ENCODE measurements at regions not wholly inside any gene's neighbourhood (a gene's known extent, or its start where the extent isn't known, plus 50 kb on each side); places are given as distances from the start of the nearest gene placed in this dataset.

DNA sequence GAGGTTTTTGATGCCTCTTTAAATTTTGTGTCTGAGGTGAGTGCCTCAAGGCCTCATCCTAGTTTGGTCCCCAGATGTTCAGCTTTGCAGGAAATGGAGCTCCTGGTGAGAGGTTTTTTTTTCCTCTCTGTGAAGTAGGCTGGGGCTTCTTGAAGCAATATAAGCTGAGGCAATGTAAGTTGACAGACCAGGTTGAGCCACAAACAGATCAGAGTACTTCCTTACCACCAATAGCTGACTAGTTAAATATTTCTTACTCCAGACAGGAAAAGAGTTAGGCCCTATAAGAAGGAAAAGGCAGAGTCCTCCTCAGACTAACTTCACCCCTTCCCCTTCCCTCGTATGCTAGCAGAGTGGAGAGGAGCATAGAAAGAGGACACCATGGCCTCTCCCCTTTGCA, 341.0 kb downstream of the LMO4 start:
- TF ChIP-seq, protein P1, sequence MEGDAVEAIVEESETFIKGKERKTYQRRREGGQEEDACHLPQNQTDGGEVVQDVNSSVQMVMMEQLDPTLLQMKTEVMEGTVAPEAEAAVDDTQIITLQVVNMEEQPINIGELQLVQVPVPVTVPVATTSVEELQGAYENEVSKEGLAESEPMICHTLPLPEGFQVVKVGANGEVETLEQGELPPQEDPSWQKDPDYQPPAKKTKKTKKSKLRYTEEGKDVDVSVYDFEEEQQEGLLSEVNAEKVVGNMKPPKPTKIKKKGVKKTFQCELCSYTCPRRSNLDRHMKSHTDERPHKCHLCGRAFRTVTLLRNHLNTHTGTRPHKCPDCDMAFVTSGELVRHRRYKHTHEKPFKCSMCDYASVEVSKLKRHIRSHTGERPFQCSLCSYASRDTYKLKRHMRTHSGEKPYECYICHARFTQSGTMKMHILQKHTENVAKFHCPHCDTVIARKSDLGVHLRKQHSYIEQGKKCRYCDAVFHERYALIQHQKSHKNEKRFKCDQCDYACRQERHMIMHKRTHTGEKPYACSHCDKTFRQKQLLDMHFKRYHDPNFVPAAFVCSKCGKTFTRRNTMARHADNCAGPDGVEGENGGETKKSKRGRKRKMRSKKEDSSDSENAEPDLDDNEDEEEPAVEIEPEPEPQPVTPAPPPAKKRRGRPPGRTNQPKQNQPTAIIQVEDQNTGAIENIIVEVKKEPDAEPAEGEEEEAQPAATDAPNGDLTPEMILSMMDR (IDR thresholded peaks at IDR 0.05) = no peak
- no peak for TF ChIP-seq ZFX (IDR thresholded peaks at IDR 0.05; ENCODE audit: borderline replicate concordance)
